ENCODE measurements at regions not wholly inside any gene's neighbourhood (a gene's known extent, or its start where the extent isn't known, plus 50 kb on each side); places are given as distances from the start of the nearest gene placed in this dataset.
A peak's percentile ranks its signal among the peaks of the same experiment; 100 is the strongest.

GRCh38 chr20:10771435-10772140 is 97.8 kb upstream of the JAG1 start:
- DNase-seq (ENCODE audit: low spot score): no peak

GRCh38 chr20:10774357-10774943 is 100.7 kb upstream of the JAG1 start:
- DNase-seq (ENCODE audit: low spot score): no peak

GRCh38 chr20:10777710-10778109 is 103.9 kb upstream of the JAG1 start:
- no peak for DNase-seq (ENCODE audit: low spot score)

- DNase-seq (ENCODE audit: low spot score): no peak
Observed at GRCh38 chr20:10779911-10780310, 106.1 kb upstream of the JAG1 start.

- no peak for DNase-seq (ENCODE audit: low spot score)
Observed at GRCh38 chr20:10780901-10781300, 107.1 kb upstream of the JAG1 start.

- DNase-seq (ENCODE audit: low spot score): no peak
Observed at GRCh38 chr20:10781526-10781925, 107.7 kb upstream of the JAG1 start.

- peak; percentile 44 for DNase-seq (ENCODE audit: low spot score)
Observed at GRCh38 chr20:10783707-10784553, 110.1 kb upstream of the JAG1 start.

- no peak for DNase-seq (ENCODE audit: low spot score)
Observed at GRCh38 chr20:10784554-10785183, 110.9 kb upstream of the JAG1 start.

- DNase-seq (ENCODE audit: low spot score): no peak
Observed at GRCh38 chr20:10786678-10787077, 112.9 kb upstream of the JAG1 start.

GRCh38 chr20:10788055-10788454 is 114.3 kb upstream of the JAG1 start:
- no peak for DNase-seq (ENCODE audit: low spot score)

GRCh38 chr20:10788877-10789276 is 115.1 kb upstream of the JAG1 start:
- no peak for DNase-seq (ENCODE audit: low spot score)

- no peak for DNase-seq (ENCODE audit: low spot score)
Observed at GRCh38 chr20:10789386-10789785, 115.6 kb upstream of the JAG1 start.

GRCh38 chr20:10790013-10790412 is 116.2 kb upstream of the JAG1 start:
- DNase-seq (ENCODE audit: low spot score): no peak

- DNase-seq (ENCODE audit: low spot score): no peak
Observed at GRCh38 chr20:10792291-10792690, 118.5 kb upstream of the JAG1 start.

GRCh38 chr20:10793766-10794165 is 120.0 kb upstream of the JAG1 start:
- DNase-seq (ENCODE audit: low spot score): no peak

- DNase-seq (ENCODE audit: low spot score): no peak
Observed at GRCh38 chr20:10794765-10795164, 121.0 kb upstream of the JAG1 start.

GRCh38 chr20:10795286-10796026 is 121.7 kb upstream of the JAG1 start:
- no peak for DNase-seq (ENCODE audit: low spot score)

GRCh38 chr20:10798811-10799210 is 125.0 kb upstream of the JAG1 start:
- no peak for DNase-seq (ENCODE audit: low spot score)

GRCh38 chr20:10799735-10800134 is 125.9 kb upstream of the JAG1 start:
- DNase-seq (ENCODE audit: low spot score): no peak

GRCh38 chr20:10800288-10800687 is 126.5 kb upstream of the JAG1 start:
- DNase-seq (ENCODE audit: low spot score): no peak

- DNase-seq (ENCODE audit: low spot score): no peak
Observed at GRCh38 chr20:10802236-10802635, 128.4 kb upstream of the JAG1 start.

- no peak for DNase-seq (ENCODE audit: low spot score)
Observed at GRCh38 chr20:10805764-10806163, 132.0 kb upstream of the JAG1 start.

All from SW480 (cell line).